DMS 273 (cell line): ENCODE measurements at regions not wholly inside any gene's neighbourhood (a gene's known extent, or its start where the extent isn't known, plus 50 kb on each side); places are given as distances from the start of the nearest gene placed in this dataset.

Source experiments
- DNase-seq: peaks from one replicate; lab custom pipeline; 2025; ENCODE audit not compliant: unreplicated experiment; lab: John Stamatoyannopoulos, UW

GRCh38 chr2:128549094-128549493, 230.4 kb upstream of the HS6ST1 start:
- DNase-seq: no peak

GRCh38 chr2:128549646-128550260, 231.1 kb upstream of the HS6ST1 start:
- DNase-seq: no peak

GRCh38 chr2:128550389-128550788, 231.7 kb upstream of the HS6ST1 start:
- DNase-seq: no peak

GRCh38 chr2:128550801-128551416, 232.2 kb upstream of the HS6ST1 start:
- DNase-seq: no peak

- no peak for DNase-seq
These were observed 232.8 kb upstream of the HS6ST1 start for GRCh38 chr2:128551435-128551834.

- no peak for DNase-seq
These were observed 233.6 kb upstream of the HS6ST1 start for GRCh38 chr2:128552141-128552805.

GRCh38 chr2:128552806-128553551, 234.3 kb upstream of the HS6ST1 start:
- DNase-seq: no peak

GRCh38 chr2:128554151-128554769, 235.6 kb upstream of the HS6ST1 start:
- no peak for DNase-seq

GRCh38 chr2:128555433-128555832, 236.8 kb upstream of the HS6ST1 start:
- DNase-seq: no peak

- no peak for DNase-seq
These were observed 237.4 kb upstream of the HS6ST1 start for GRCh38 chr2:128556089-128556488.

GRCh38 chr2:128556633-128557032, 238.0 kb upstream of the HS6ST1 start:
- no peak for DNase-seq

GRCh38 chr2:128557069-128557468, 238.4 kb upstream of the HS6ST1 start:
- no peak for DNase-seq

GRCh38 chr2:128557831-128558241, 239.2 kb upstream of the HS6ST1 start:
- no peak for DNase-seq

GRCh38 chr2:128558441-128558840, 239.8 kb upstream of the HS6ST1 start:
- no peak for DNase-seq

GRCh38 chr2:128558895-128559532, 240.3 kb upstream of the HS6ST1 start:
- no peak for DNase-seq

- no peak for DNase-seq
These were observed 241.2 kb upstream of the HS6ST1 start for GRCh38 chr2:128559533-128560515.

GRCh38 chr2:128560718-128561117, 242.1 kb upstream of the HS6ST1 start:
- DNase-seq: no peak

GRCh38 chr2:128562471-128563347, 244.0 kb upstream of the HS6ST1 start:
- no peak for DNase-seq

- DNase-seq: peak; percentile 25
These were observed 244.7 kb upstream of the HS6ST1 start for GRCh38 chr2:128563348-128563687.
